ENCODE measurements at regions not wholly inside any gene's neighbourhood (a gene's known extent, or its start where the extent isn't known, plus 50 kb on each side); places are given as distances from the start of the nearest gene placed in this dataset.

GRCh38 chr16:17835118-17835876 lies 364.5 kb upstream of the XYLT1 start:
- no peaks in the 10 kb centered on the region for H3K36me3 ChIP-seq
- intact Hi-C loops (cut with DNase I), result no loop called here
- no peak overlapping the region for H3K4me3 ChIP-seq
- no peak overlapping the region for H3K27ac ChIP-seq
- no peak for TF ChIP-seq CTCF (IDR thresholded peaks at IDR 0.05)
- H3K4me1 ChIP-seq, result no peaks in the 10 kb centered on the region
- no peak for DNase-seq (ENCODE audit: low spot score in 2 of 2)
- H3K27me3 ChIP-seq, result no peaks in the 10 kb centered on the region
- no peaks in the 10 kb centered on the region for H3K9me3 ChIP-seq

GRCh38 chr16:17832738-17833137 lies 362.0 kb upstream of the XYLT1 start:
- no peak overlapping the region for H3K27ac ChIP-seq
- TF ChIP-seq CTCF (IDR thresholded peaks at IDR 0.05), result no peak
- no peaks in the 10 kb centered on the region for H3K36me3 ChIP-seq
- no peak for DNase-seq (ENCODE audit: low spot score in 2 of 2)
- H3K27me3 ChIP-seq, result no peaks in the 10 kb centered on the region
- no peaks in the 10 kb centered on the region for H3K9me3 ChIP-seq
- intact Hi-C loops (cut with DNase I), result no loop called here
- no peak overlapping the region for H3K4me3 ChIP-seq
- H3K4me1 ChIP-seq, result no peaks in the 10 kb centered on the region

- H3K4me3 ChIP-seq, result no peak overlapping the region
- no peaks in the 10 kb centered on the region for H3K27me3 ChIP-seq
- no peaks in the 10 kb centered on the region for H3K36me3 ChIP-seq
- no peak overlapping the region for H3K27ac ChIP-seq
- no peak for DNase-seq (ENCODE audit: low spot score in 2 of 2)
- no peaks in the 10 kb centered on the region for H3K9me3 ChIP-seq
- no peak for TF ChIP-seq CTCF (IDR thresholded peaks at IDR 0.05)
- intact Hi-C loops (cut with DNase I), result no loop called here
- no peaks in the 10 kb centered on the region for H3K4me1 ChIP-seq
Observed at GRCh38 chr16:17831330-17831729, 360.6 kb upstream of the XYLT1 start.

GRCh38 chr16:17830651-17831050 lies 359.9 kb upstream of the XYLT1 start:
- no peak overlapping the region for H3K27ac ChIP-seq
- DNase-seq (ENCODE audit: low spot score in 2 of 2), result no peak
- H3K4me1 ChIP-seq, result no peaks in the 10 kb centered on the region
- H3K36me3 ChIP-seq, result no peaks in the 10 kb centered on the region
- no peaks in the 10 kb centered on the region for H3K9me3 ChIP-seq
- H3K4me3 ChIP-seq, result no peak overlapping the region
- intact Hi-C loops (cut with DNase I), result no loop called here
- no peak for TF ChIP-seq CTCF (IDR thresholded peaks at IDR 0.05)
- no peaks in the 10 kb centered on the region for H3K27me3 ChIP-seq

- Histone ChIP-seq H3K36me3 (no peaks in the 10 kb centered on the region), H3K4me3 (no peak overlapping the region), H3K27me3 (no peaks in the 10 kb centered on the region), H3K9me3 (no peaks in the 10 kb centered on the region), H3K27ac (no peak overlapping the region), H3K4me1 (no peaks in the 10 kb centered on the region)
- no peak for DNase-seq (ENCODE audit: low spot score in 2 of 2)
- intact Hi-C loops (cut with DNase I), result no loop called here
- TF ChIP-seq CTCF (IDR thresholded peaks at IDR 0.05), result no peak
Observed at GRCh38 chr16:17829811-17830210, 359.1 kb upstream of the XYLT1 start.

- no peaks in the 10 kb centered on the region for H3K36me3 ChIP-seq
- DNase-seq (ENCODE audit: low spot score in 2 of 2), result no peak
- intact Hi-C loops (cut with DNase I), result no loop called here
- H3K4me1 ChIP-seq, result no peaks in the 10 kb centered on the region
- H3K9me3 ChIP-seq, result no peaks in the 10 kb centered on the region
- no peak overlapping the region for H3K27ac ChIP-seq
- no peak for TF ChIP-seq CTCF (IDR thresholded peaks at IDR 0.05)
- no peaks in the 10 kb centered on the region for H3K27me3 ChIP-seq
- no peak overlapping the region for H3K4me3 ChIP-seq
Observed at GRCh38 chr16:17828012-17828411, 357.3 kb upstream of the XYLT1 start.
